ENCODE measurements at regions not wholly inside any gene's neighbourhood (a gene's known extent, or its start where the extent isn't known, plus 50 kb on each side); places are given as distances from the start of the nearest gene placed in this dataset.
"Not testable (repeated sequence)": the region's sequence is repeated elsewhere in the genome, so short reads cannot be mapped to it uniquely, and the experiment has no call there.

- Histone ChIP-seq H3K36me3 (ENCODE audit: control insufficient read depth, insufficient read depth, low read length) (no peaks in the 10 kb centered on the region), H3K9me3 (peaks cover 2% of the 10 kb centered on the region; the same call in 1 of the 2 replicates), H3K4me1 (no peaks in the 10 kb centered on the region), H3K4me3 (ENCODE audit: low read depth, low read length) (no peak overlapping the region), H3K27me3 (replicated peaks; ENCODE audit: control insufficient read depth, insufficient read depth, low read length) (no peaks in the 10 kb centered on the region)
- BruUV-seq (replicated peaks), result no TSS peak
- peaks cover 7% of the 10 kb centered on the region for H3K27me3 Mint-ChIP-seq (ENCODE audit: insufficient read depth, unreplicated experiment)
- no peak overlapping the region for H3K4me3 Mint-ChIP-seq (ENCODE audit: unreplicated experiment)
- POLR2A ChIA-PET, result no interaction called here
- no peak for DNase-seq
- CTCF ChIA-PET, result no interaction called here
- H3K4me1 Mint-ChIP-seq (ENCODE audit: low read depth, unreplicated experiment), result no peaks in the 10 kb centered on the region
- no peak for TF ChIP-seq CTCF (IDR thresholded peaks at IDR 0.05; ENCODE audit: insufficient read depth in 1 of 2, low read depth in 1 of 2, low read length in 1 of 2, severe bottlenecking in 1 of 2, unreplicated experiment in 1 of 2)
- H3K27ac Mint-ChIP-seq (ENCODE audit: unreplicated experiment), result no peak overlapping the region
- intact Hi-C loops (cut with micrococcal nuclease; ENCODE audit: unreplicated experiment), result no loop called here
- H3K36me3 Mint-ChIP-seq (ENCODE audit: insufficient read depth, unreplicated experiment), result no peaks in the 10 kb centered on the region
- H3K9me3 Mint-ChIP-seq (ENCODE audit: unreplicated experiment), result peaks cover 10% of the 10 kb centered on the region
Measured at GRCh38 chr2:223494942-223495341, 107.2 kb downstream of the SCG2 start.

- H3K27ac Mint-ChIP-seq (ENCODE audit: unreplicated experiment); H3K9me3 Mint-ChIP-seq (ENCODE audit: unreplicated experiment); H3K36me3 ChIP-seq (ENCODE audit: control insufficient read depth, insufficient read depth, low read length); DNase-seq; H3K4me3 ChIP-seq (ENCODE audit: low read depth, low read length); intact Hi-C loops (cut with micrococcal nuclease; ENCODE audit: unreplicated experiment); H3K9me3 ChIP-seq; H3K27me3 ChIP-seq (replicated peaks; ENCODE audit: control insufficient read depth, insufficient read depth, low read length); H3K27me3 Mint-ChIP-seq (ENCODE audit: insufficient read depth, unreplicated experiment); CTCF ChIA-PET; H3K4me1 Mint-ChIP-seq (ENCODE audit: low read depth, unreplicated experiment); H3K4me3 Mint-ChIP-seq (ENCODE audit: unreplicated experiment); POLR2A ChIA-PET; H3K36me3 Mint-ChIP-seq (ENCODE audit: insufficient read depth, unreplicated experiment); BruUV-seq (replicated peaks); H3K4me1 ChIP-seq: not testable (repeated sequence)
Measured at GRCh38 chr2:223496853-223497252, 105.3 kb downstream of the SCG2 start.

GRCh38 chr2:223500709-223501108 lies 101.5 kb downstream of the SCG2 start:
- no peak for DNase-seq
- intact Hi-C loops (cut with micrococcal nuclease; ENCODE audit: unreplicated experiment), result no loop called here
- CTCF ChIA-PET, result no interaction called here

More at GRCh38 chr2:223500709-223501108, 101.5 kb downstream of the SCG2 start:
- Mint-ChIP-seq H3K27ac (ENCODE audit: unreplicated experiment) (no peak overlapping the region), H3K9me3 (ENCODE audit: unreplicated experiment) (peaks cover 9% of the 10 kb centered on the region), H3K4me3 (ENCODE audit: unreplicated experiment) (no peak overlapping the region), H3K27me3 (ENCODE audit: insufficient read depth, unreplicated experiment) (peaks cover 8% of the 10 kb centered on the region), H3K36me3 (ENCODE audit: insufficient read depth, unreplicated experiment) (no peaks in the 10 kb centered on the region), H3K4me1 (ENCODE audit: low read depth, unreplicated experiment) (no peaks in the 10 kb centered on the region)
- BruUV-seq (replicated peaks), result no TSS peak
- H3K4me3 ChIP-seq (ENCODE audit: low read depth, low read length), result no peak overlapping the region
- H3K27me3 ChIP-seq (replicated peaks; ENCODE audit: control insufficient read depth, insufficient read depth, low read length), result no peaks in the 10 kb centered on the region
- H3K9me3 ChIP-seq, result 0 out of 2 replicates have a peak, but pooled peaks cover 4% of the 10 kb centered on the region
- H3K4me1 ChIP-seq, result no peaks in the 10 kb centered on the region
- POLR2A ChIA-PET, result no interaction called here
- H3K36me3 ChIP-seq (ENCODE audit: control insufficient read depth, insufficient read depth, low read length), result no peaks in the 10 kb centered on the region
- no peak for TF ChIP-seq CTCF (IDR thresholded peaks at IDR 0.05; ENCODE audit: insufficient read depth in 1 of 2, low read depth in 1 of 2, low read length in 1 of 2, severe bottlenecking in 1 of 2, unreplicated experiment in 1 of 2)

Data from Caco-2 (cell line).